HUES64 (cell line): ENCODE measurements at regions not wholly inside any gene's neighbourhood (a gene's known extent, or its start where the extent isn't known, plus 50 kb on each side); places are given as distances from the start of the nearest gene placed in this dataset.

Experiments used
- H3K27ac ChIP-seq: 2 replicates; pipeline ENCODE4 v1.7.0; 2013; ENCODE audit warnings: low read depth, low read length, inconsistent platforms
- H3K27me3 ChIP-seq: 2 replicates; pipeline ENCODE4 v1.6.1; 2013; ENCODE audit warnings: mild to moderate bottlenecking, low read length; ENCODE audit not compliant: insufficient read depth
- H3K36me3 ChIP-seq: 2 replicates; pipeline ENCODE4 v1.6.1; 2013; ENCODE audit warnings: mild to moderate bottlenecking, low read length; ENCODE audit not compliant: insufficient read depth
- H3K4me1 ChIP-seq: 2 replicates; pipeline ENCODE4 v1.6.1; 2013; ENCODE audit warnings: mild to moderate bottlenecking, low read length, moderate library complexity; ENCODE audit not compliant: insufficient read depth
- H3K4me3 ChIP-seq: 2 replicates; pipeline ENCODE4 v1.5.1; 2013; ENCODE audit warnings: mild to moderate bottlenecking, low read length, moderate library complexity
- H3K9ac ChIP-seq: 2 replicates; pipeline ENCODE4 v1.6.1; 2013; ENCODE audit warnings: mild to moderate bottlenecking, low read depth, low read length
- H3K9me3 ChIP-seq: 2 replicates; pipeline ENCODE4 v1.6.1; 2013; ENCODE audit warnings: low read depth, low read length; ENCODE audit not compliant: insufficient read depth
- WGBS: fragments of 150-250, 120-280 bp; methylation state at CpG from one replicate; pipeline ENCODE4 v1.1.7; 2013; ENCODE audit warnings: missing lambda C conversion rate; 5-methylcytosine and 5-hydroxymethylcytosine counted together

DNA sequence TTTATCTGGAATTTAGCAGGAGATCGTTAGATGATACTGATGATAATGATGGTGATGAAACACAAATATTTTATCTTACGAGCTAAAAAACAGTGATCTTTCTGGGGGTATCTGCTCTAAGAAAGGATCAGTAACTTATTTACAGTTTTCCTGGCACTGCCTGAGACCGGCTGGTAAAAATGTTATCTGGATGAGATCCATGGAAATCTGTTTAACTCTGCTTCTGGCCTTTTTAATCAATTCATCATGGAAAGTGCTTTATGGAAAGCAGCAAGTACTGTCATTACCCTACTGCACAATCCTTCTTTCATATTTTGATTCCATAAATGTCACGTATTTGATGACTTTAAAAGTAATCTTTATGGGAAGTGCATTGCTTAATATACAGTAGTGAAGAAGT lies 612.7 kb upstream of the GCFC2 start:
- H3K36me3 ChIP-seq: no peaks in the 10 kb centered on the region
- no peaks in the 10 kb centered on the region for H3K27me3 ChIP-seq
- no peak overlapping the region for H3K27ac ChIP-seq
- H3K4me3 ChIP-seq: no peak overlapping the region
- H3K9me3 ChIP-seq: no peaks in the 10 kb centered on the region
- no peak overlapping the region for H3K9ac ChIP-seq
- no peaks in the 10 kb centered on the region for H3K4me1 ChIP-seq
- WGBS: 90% methylated on average over 3 of the region's 4 CpGs

DNA sequence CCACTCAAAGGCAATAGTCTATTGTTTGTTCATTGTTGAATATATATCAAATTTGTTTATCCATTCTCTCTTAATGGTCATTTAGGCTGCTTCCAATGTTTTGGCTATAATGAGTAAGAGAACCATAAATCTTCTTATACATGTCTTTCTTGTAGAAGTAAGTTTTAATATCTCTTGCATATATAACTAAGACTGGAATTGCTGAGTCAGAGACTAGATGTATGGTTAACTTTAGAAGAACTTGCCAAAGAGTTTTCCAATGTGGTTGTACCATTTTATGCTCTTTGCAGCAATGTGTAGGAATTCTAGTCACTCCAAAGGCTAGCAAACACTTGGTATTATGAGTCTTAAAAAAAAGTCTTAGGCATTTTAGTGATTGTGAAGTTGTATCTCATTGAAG lies 610.0 kb upstream of the GCFC2 start:
- no peaks in the 10 kb centered on the region for H3K9me3 ChIP-seq
- H3K27me3 ChIP-seq: no peaks in the 10 kb centered on the region
- H3K4me3 ChIP-seq: no peak overlapping the region
- no peak overlapping the region for H3K27ac ChIP-seq
- no peak overlapping the region for H3K9ac ChIP-seq
- no peaks in the 10 kb centered on the region for H3K36me3 ChIP-seq
- H3K4me1 ChIP-seq: no peaks in the 10 kb centered on the region

DNA sequence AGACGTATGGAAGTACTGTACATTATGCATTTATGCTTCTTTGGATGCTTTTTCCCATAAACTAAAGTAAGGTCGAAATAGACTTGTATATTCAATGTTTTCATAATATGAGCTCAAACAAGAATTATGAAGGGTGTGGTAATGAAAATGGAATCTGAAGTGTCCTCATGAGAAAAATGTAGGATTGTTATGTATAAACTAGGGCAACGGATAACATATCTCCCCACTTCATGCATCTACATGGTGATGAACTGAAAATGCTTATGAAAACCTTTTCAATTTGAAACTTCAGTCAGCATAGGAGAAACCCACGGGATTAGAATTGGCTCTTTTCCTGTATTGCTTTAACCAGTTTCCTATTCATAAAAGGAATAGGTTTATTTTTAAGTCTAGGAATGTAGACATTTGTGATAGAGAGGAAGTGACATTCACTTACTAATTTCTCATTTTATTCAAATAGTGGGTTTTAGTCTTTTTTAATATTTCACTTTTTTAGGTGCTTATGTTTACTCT lies 608.2 kb upstream of the GCFC2 start:
- H3K4me1 ChIP-seq: no peaks in the 10 kb centered on the region
- WGBS: 88% methylated on average over 3 of the region's 4 CpGs
- H3K27ac ChIP-seq: no peak overlapping the region
- H3K9ac ChIP-seq: no peak overlapping the region
- no peaks in the 10 kb centered on the region for H3K36me3 ChIP-seq
- no peaks in the 10 kb centered on the region for H3K27me3 ChIP-seq
- H3K4me3 ChIP-seq: no peak overlapping the region
- H3K9me3 ChIP-seq: no peaks in the 10 kb centered on the region

DNA sequence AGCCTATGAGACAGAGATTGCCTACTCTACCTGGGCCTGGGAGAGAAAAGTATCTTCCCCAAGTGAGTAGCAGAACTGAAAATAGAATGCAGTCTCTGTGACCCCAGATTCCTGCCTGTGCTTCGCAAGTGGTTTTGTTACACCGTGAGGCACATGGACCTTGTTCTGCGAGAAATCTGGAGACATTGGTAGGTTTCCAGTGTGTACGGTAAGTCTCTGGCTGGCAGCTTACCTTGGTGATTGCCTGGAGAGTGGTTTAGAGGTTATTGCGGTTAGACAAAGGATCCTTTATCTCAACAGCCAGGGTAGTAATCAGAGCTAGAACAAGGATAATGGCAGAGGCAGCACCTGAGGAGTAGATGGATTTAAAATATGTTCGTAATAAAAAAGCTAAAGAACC lies 606.0 kb upstream of the GCFC2 start:
- Histone ChIP-seq H3K27ac (no peak overlapping the region), H3K9me3 (no peaks in the 10 kb centered on the region), H3K9ac (no peak overlapping the region), H3K27me3 (no peaks in the 10 kb centered on the region), H3K36me3 (no peaks in the 10 kb centered on the region), H3K4me1 (peaks cover 3% of the 10 kb centered on the region; the same call in 1 of the 2 replicates), H3K4me3 (no peak overlapping the region)
- 93% methylated on average over 6 of the region's 6 CpGs for WGBS

GRCh38 chr2:76314271-76315020 lies 603.7 kb upstream of the GCFC2 start:
- H3K4me3 ChIP-seq: no peak overlapping the region
- no peak overlapping the region for H3K27ac ChIP-seq
- no peaks in the 10 kb centered on the region for H3K9me3 ChIP-seq
- H3K27me3 ChIP-seq: no peaks in the 10 kb centered on the region
- H3K4me1 ChIP-seq: peaks cover 4% of the 10 kb centered on the region; the same call in 1 of the 2 replicates
- no peak overlapping the region for H3K9ac ChIP-seq
- WGBS: 91% methylated on average over 1 of the region's 3 CpGs
- no peaks in the 10 kb centered on the region for H3K36me3 ChIP-seq

- no peaks in the 10 kb centered on the region for H3K36me3 ChIP-seq
- H3K27ac ChIP-seq: no peak overlapping the region
- H3K27me3 ChIP-seq: no peaks in the 10 kb centered on the region
- no peaks in the 10 kb centered on the region for H3K9me3 ChIP-seq
- WGBS: 70% methylated on average over 2 of the region's 4 CpGs
- H3K4me3 ChIP-seq: no peak overlapping the region
- H3K4me1 ChIP-seq: peaks cover 4% of the 10 kb centered on the region; the same call in 1 of the 2 replicates
- H3K9ac ChIP-seq: no peak overlapping the region
These were observed 601.5 kb upstream of the GCFC2 start for GRCh38 chr2:76312236-76312635.

GRCh38 chr2:76311728-76312127 lies 601.0 kb upstream of the GCFC2 start:
- H3K9ac ChIP-seq: no peak overlapping the region
- WGBS: 92% methylated on average over 2 of the region's 4 CpGs
- no peaks in the 10 kb centered on the region for H3K36me3 ChIP-seq
- peaks cover 4% of the 10 kb centered on the region; the same call in 1 of the 2 replicates for H3K4me1 ChIP-seq
- no peak overlapping the region for H3K27ac ChIP-seq
- no peaks in the 10 kb centered on the region for H3K9me3 ChIP-seq
- H3K4me3 ChIP-seq: no peak overlapping the region
- no peaks in the 10 kb centered on the region for H3K27me3 ChIP-seq

DNA sequence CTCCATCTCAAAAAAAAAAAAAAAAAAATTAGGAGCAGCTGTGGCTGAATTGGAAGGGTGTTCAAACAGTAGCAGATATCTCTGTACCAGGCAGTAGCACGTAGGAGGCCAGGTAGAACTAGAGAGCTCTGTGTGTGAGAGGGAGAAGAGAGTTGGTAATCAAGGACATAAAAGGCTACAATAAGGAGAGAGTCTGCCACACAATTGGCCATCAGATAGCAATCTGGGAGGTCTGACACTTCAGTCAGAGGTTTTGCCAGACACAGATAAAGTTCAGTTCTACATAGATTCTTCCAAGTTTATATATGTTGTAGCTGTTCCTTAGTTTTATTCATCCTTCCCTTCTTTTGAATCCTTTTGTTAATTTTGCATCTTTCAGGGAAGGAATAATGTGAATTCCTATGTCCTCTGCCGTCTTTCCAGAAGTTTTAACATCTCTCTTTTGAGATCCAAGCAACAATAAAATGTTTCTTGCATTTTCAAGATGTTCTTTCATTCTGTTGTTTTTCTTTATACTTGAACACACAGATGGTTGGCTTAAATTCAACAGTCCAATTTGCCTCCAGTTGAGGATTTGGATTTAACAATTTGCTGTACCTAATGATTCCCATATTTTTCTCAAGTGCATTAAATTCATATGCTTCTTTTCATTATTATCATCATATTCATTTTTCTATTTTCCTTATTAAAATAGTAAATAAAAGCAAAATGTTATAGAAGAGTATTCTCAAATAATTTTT lies 600.3 kb upstream of the GCFC2 start:
- 80% methylated on average over 1 of the region's 2 CpGs for WGBS
- Histone ChIP-seq H3K4me1 (peaks cover 4% of the 10 kb centered on the region; the same call in 1 of the 2 replicates), H3K9ac (no peak overlapping the region), H3K36me3 (no peaks in the 10 kb centered on the region), H3K27me3 (no peaks in the 10 kb centered on the region), H3K4me3 (no peak overlapping the region), H3K27ac (no peak overlapping the region), H3K9me3 (no peaks in the 10 kb centered on the region)

GRCh38 chr2:76307495-76307894 lies 596.8 kb upstream of the GCFC2 start:
- Histone ChIP-seq H3K4me1 (peaks cover 4% of the 10 kb centered on the region; the same call in 1 of the 2 replicates), H3K36me3 (no peaks in the 10 kb centered on the region), H3K27me3 (no peaks in the 10 kb centered on the region), H3K9me3 (no peaks in the 10 kb centered on the region), H3K27ac (no peak overlapping the region), H3K4me3 (no peak overlapping the region), H3K9ac (no peak overlapping the region)

DNA sequence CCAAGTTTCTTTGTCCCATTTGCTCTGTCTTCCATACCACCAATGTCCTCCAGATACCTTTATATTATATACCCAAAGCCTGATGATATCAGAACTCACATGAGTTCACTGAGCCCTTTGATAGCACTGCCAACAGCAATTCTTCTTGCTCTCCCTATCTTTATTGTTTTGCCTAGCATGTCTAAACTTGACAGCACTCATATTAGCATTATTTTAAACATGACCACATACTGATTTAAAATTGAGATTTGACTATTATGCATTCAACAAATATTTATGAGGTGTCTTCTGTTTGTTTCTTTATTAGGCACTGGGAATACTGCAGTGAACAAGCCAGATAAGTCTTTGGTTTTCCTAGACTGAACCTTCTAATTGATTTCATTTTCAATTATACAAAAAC lies 587.3 kb upstream of the GCFC2 start:
- H3K4me1 ChIP-seq: no peaks in the 10 kb centered on the region
- H3K27me3 ChIP-seq: no peaks in the 10 kb centered on the region
- H3K9me3 ChIP-seq: no peaks in the 10 kb centered on the region
- no peak overlapping the region for H3K4me3 ChIP-seq
- no peak overlapping the region for H3K9ac ChIP-seq
- H3K36me3 ChIP-seq: no peaks in the 10 kb centered on the region
- no peak overlapping the region for H3K27ac ChIP-seq

DNA sequence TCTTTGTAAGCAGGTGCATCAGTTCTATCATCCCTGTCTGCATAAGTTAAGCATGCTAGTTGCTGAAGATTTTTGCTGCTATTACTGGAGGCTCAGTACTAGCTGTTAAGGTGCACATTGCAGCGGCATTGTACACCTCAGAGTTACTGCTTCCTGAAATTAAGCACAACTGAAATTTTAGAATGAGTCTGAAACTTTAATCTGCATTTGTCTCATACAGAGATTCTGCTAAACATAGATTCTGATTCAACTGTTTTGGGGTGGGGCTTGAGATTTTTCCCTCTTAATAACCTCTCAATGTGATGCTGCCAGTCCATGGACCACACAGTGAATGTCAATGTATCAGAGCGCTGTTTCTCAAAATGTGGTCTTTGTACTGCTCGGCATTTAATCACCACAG lies 585.7 kb upstream of the GCFC2 start:
- no peaks in the 10 kb centered on the region for H3K9me3 ChIP-seq
- no peak overlapping the region for H3K4me3 ChIP-seq
- H3K4me1 ChIP-seq: no peaks in the 10 kb centered on the region
- 95% methylated on average over 3 of the region's 3 CpGs for WGBS
- H3K27ac ChIP-seq: no peak overlapping the region
- no peaks in the 10 kb centered on the region for H3K27me3 ChIP-seq
- H3K36me3 ChIP-seq: no peaks in the 10 kb centered on the region
- H3K9ac ChIP-seq: no peak overlapping the region
